Activated naive CD8-positive, alpha-beta T cell (primary cell): ENCODE measurements at regions not wholly inside any gene's neighbourhood (a gene's known extent, or its start where the extent isn't known, plus 50 kb on each side); places are given as distances from the start of the nearest gene placed in this dataset.
"Not testable (repeated sequence)": the region's sequence is repeated elsewhere in the genome, so short reads cannot be mapped to it uniquely, and the experiment has no call there.

Experiments
- H3K27ac Mint-ChIP-seq: one replicate; pipeline ENCODE4 v1.8.0; 2021; ENCODE audit warnings: mixed read lengths
- H3K27me3 Mint-ChIP-seq: one replicate; pipeline ENCODE4 v1.8.0; 2021; ENCODE audit warnings: mixed read lengths
- H3K36me3 Mint-ChIP-seq: one replicate; pipeline ENCODE4 v1.8.0; 2021; ENCODE audit warnings: mixed read lengths
- H3K4me1 Mint-ChIP-seq: one replicate; pipeline ENCODE4 v1.8.0; 2021; ENCODE audit warnings: low read depth, mixed read lengths
- H3K4me3 Mint-ChIP-seq: one replicate; pipeline ENCODE4 v1.8.0; 2021; ENCODE audit warnings: mild to moderate bottlenecking, mixed read lengths
- H3K9me3 Mint-ChIP-seq: one replicate; pipeline ENCODE4 v1.8.0; 2021; ENCODE audit warnings: low read depth, mixed read lengths

GRCh38 chr5:97550818-97551217, 367.8 kb upstream of the RIOK2 start:
- Mint-ChIP-seq H3K27ac (no peak overlapping the region), H3K27me3 (no peaks in the 10 kb centered on the region), H3K9me3 (no peaks in the 10 kb centered on the region), H3K4me3 (no peak overlapping the region), H3K4me1 (peaks cover 32% of the 10 kb centered on the region), H3K36me3 (no peaks in the 10 kb centered on the region)

- Mint-ChIP-seq H3K36me3 (no peaks in the 10 kb centered on the region), H3K27ac (no peak overlapping the region), H3K4me3 (no peak overlapping the region)
Observed at GRCh38 chr5:97553604-97554452, 370.8 kb upstream of the RIOK2 start.

DNA sequence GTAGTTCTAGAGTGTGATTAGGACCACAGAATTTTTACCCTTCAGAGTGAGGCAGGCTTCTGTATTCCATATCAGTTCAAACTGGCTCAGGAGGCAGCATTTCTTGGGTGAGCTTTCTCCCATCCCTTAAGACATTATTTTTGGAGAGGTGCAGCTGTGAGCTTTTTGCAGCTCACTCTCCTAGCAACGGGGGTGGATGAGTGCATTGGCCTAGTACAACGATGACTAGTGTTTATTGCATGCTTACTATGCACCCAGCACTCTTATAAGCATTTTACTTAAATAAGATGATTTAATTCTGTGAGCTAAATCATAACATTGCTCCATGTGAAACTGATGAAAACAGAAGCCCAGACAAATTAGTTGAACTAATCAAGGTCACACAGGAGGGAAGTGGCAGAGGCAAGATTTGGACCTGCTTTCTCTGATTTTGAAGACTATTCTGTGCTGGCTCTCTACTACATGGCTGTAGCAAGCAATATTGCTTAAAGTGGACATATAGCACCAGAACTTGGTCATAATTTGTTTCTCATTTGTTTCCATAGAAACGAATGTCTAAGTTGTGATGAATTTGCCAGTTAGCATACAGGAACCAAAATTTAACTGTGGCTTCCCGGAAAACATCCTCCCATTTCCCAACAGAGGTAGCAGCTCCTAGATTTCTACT, 372.1 kb upstream of the RIOK2 start:
- no peak overlapping the region for H3K27ac Mint-ChIP-seq
- H3K27me3 Mint-ChIP-seq = peaks cover 2% of the 10 kb centered on the region
- peaks cover 9% of the 10 kb centered on the region for H3K4me1 Mint-ChIP-seq
- H3K4me3 Mint-ChIP-seq = no peak overlapping the region
- H3K9me3 Mint-ChIP-seq = no peaks in the 10 kb centered on the region
- no peaks in the 10 kb centered on the region for H3K36me3 Mint-ChIP-seq

More at GRCh38 chr5:97553604-97554452, 370.8 kb upstream of the RIOK2 start:
- Mint-ChIP-seq H3K27me3 (no peaks in the 10 kb centered on the region), H3K9me3 (no peaks in the 10 kb centered on the region), H3K4me1 (peaks cover 14% of the 10 kb centered on the region)

DNA sequence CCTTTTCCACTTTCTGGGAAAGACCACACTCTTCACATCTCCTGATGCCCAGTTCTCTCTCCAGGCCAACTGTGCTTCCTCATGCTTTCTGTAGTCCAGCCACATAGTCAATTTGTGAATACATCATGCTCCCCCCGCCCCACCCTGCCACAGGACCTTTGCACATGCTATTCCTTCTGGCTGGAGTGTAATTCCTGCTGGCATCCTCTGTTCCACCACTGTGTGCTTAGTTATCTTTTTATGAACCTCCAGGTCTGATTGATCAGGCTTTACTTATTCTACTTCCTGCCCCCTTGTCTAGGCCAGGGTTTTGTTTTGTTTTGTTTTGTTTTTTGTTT, 372.6 kb upstream of the RIOK2 start:
- Mint-ChIP-seq H3K36me3 (no peaks in the 10 kb centered on the region), H3K4me1 (peaks cover 4% of the 10 kb centered on the region), H3K9me3 (no peaks in the 10 kb centered on the region), H3K4me3 (no peak overlapping the region), H3K27me3 (peaks cover 2% of the 10 kb centered on the region), H3K27ac (no peak overlapping the region)

DNA sequence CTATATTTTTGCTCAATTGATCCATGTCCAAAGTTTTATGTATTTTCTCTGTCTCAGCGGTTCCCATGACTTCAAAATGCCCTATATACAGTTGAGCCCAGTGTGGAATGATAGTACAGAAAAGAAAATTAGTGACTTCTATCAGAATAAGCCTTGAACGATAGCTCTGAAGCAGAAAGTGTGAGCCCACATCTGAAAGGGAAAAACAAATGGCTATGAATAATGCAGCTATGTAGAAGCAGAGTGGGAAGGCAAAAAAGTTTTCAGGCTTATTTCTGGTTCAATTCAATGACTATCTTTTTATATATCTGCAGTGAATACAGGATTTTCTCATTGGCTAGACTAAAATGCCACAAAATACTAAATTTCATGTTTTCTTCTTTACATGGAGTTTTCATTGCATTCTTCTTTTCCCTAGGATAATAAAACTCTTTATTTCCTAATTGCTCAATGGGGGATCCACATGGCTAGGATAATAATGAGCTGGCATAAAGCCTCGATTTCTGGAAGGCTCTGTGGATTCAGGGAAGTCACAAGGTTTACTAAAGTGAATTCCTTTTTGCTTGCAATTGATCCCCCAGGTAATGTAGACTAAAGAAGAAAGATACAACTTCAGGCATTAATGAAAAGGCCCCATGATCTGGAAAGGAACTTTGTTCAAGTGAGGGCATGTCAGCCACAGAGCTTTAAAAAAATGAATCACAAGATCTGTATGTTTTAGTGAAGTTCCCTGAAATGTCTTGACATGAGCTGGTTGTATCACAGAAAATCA, 377.0 kb upstream of the RIOK2 start:
- Mint-ChIP-seq H3K36me3 (no peaks in the 10 kb centered on the region), H3K4me3 (no peak overlapping the region), H3K27ac (no peak overlapping the region), H3K4me1 (no peaks in the 10 kb centered on the region), H3K27me3 (peaks cover 2% of the 10 kb centered on the region), H3K9me3 (no peaks in the 10 kb centered on the region)

DNA sequence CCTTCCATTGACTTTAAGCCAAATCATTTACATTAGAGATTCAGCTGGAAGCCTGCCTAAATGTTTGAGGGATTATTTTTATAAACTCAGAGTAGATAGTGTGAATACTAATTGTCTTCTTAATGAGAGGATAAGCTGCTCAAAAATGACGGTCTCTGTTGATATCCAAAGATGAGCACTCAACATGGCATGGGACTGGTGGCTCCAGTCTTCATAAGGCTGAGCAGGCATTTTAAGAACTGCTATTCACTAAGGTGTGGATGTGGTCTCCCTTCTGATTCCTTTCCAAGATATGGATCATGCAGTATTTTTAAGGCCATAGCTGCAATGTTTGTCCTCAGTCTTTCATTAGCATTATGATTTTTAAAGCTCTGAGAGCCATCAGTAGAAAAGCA, 377.5 kb upstream of the RIOK2 start:
- Mint-ChIP-seq H3K36me3 (no peaks in the 10 kb centered on the region), H3K9me3 (no peaks in the 10 kb centered on the region), H3K27me3 (peaks cover 2% of the 10 kb centered on the region), H3K4me1 (no peaks in the 10 kb centered on the region), H3K27ac (no peak overlapping the region), H3K4me3 (no peak overlapping the region)

DNA sequence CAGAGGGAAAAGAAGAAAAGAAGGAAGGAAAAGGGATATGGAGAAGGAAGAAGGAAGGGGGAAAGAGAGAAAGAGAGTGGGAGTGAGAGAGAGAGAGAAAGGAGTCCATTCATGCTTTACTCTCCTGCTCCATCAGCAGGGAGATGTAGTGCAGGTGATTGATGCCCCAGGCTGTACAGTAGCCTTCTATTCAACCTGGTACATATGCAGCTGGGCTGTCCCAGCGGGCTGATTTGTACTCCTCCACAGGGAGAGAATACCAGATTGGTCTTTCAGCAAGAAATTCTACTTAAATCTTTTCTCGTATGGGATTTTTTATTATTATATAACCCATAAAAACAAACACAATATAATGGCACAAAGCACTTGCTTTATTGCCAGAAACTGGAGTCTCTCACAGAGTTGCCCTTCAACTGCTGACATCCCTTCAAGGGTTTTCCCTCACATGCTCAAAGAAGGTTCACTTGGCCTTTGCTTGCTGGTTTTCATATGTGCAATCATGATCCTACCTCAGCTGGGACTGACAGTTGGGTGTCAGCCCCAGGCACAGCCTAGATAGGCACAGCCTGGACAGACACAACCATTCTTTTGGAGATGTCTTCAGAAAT, 380.1 kb upstream of the RIOK2 start:
- H3K36me3 Mint-ChIP-seq = no peaks in the 10 kb centered on the region
- peaks cover 10% of the 10 kb centered on the region for H3K9me3 Mint-ChIP-seq
- H3K27me3 Mint-ChIP-seq = peaks cover 2% of the 10 kb centered on the region
- H3K4me3 Mint-ChIP-seq = no peak overlapping the region
- H3K27ac Mint-ChIP-seq = no peak overlapping the region
- no peaks in the 10 kb centered on the region for H3K4me1 Mint-ChIP-seq

DNA sequence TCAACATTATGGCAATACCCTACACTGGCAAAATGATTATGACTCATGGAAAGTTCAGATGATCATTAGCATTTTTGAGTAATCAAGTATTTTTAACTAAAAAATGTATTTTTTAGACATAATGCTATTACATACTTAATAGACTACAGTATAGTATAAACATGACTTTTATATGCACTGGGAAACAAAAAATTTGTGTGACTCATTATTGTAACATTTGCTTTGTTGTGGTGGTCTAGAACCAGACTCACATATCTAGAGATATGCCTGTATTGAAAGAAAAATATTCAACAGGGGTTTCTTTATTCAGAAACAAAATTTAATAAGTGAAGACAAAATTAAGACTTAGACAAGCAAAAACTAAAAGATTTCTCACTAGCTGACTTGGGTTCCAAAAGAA, 385.3 kb upstream of the RIOK2 start:
- Mint-ChIP-seq H3K4me1 (no peaks in the 10 kb centered on the region), H3K27me3 (no peaks in the 10 kb centered on the region), H3K27ac (no peak overlapping the region), H3K9me3 (peaks cover 18% of the 10 kb centered on the region), H3K4me3 (no peak overlapping the region), H3K36me3 (peaks cover 4% of the 10 kb centered on the region)

DNA sequence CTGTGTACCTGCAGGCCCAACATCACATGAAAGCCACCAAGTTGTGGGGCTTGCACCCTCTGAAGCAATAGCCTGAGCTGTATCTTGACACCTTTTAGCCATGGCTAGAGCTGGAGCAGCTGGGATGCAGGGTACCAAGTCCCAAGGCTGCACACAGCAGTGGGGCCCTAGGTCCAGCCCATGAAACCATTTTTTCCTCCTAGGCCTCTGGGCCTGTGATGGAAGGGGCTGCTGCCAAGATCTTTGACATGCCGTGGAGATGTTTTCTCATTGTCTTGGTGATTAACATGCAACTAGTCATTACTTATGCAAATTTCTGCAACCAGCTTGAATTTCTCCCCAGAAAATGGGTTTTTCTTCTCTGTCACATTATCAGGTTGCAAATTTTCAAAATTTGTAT, 387.2 kb upstream of the RIOK2 start:
- H3K9me3 Mint-ChIP-seq = peaks cover 18% of the 10 kb centered on the region
- no peaks in the 10 kb centered on the region for H3K27me3 Mint-ChIP-seq
- no peak overlapping the region for H3K4me3 Mint-ChIP-seq
- H3K36me3 Mint-ChIP-seq = peaks cover 4% of the 10 kb centered on the region
- no peaks in the 10 kb centered on the region for H3K4me1 Mint-ChIP-seq
- H3K27ac Mint-ChIP-seq = no peak overlapping the region

DNA sequence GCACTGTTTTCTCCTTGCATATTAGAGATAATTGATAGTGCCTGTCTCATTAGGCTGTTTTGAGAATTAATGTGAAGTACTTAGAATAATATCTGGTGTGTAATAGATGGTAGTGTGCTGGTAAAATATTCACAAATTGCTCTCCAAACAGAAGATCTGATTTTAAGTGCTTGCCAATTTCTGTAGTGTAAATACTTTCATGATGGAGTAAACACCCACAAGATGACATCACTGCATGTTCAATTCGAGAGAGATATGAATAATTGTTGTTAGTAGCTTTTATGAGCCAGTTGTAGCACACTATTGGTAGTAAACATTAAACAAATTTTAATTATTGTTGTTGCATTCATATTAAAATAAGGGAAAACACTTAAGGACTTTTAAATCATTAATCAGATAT, 392.3 kb upstream of the RIOK2 start:
- Mint-ChIP-seq H3K4me1 (no peaks in the 10 kb centered on the region), H3K9me3 (peaks cover 8% of the 10 kb centered on the region), H3K27ac (no peak overlapping the region), H3K36me3 (no peaks in the 10 kb centered on the region), H3K27me3 (no peaks in the 10 kb centered on the region), H3K4me3 (no peak overlapping the region)

DNA sequence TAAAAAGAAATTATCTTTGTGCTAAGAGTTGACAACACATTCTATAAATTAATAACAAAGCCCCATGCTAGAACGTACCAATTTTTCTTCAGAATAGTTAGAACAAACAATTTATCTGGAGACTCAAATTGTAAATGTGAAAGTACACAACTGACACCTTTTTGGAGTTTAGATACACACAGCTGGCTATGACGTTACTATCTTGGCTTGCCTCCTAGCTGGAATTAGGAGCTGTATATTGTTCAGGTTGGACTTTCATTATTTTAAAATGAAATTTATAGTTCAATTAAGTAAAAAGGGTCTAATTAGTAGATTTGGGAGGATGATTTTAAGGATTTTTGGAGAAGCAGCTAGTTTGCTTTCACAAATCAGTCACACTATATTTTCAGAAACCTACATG, 393.9 kb upstream of the RIOK2 start:
- Mint-ChIP-seq H3K4me3 (no peak overlapping the region), H3K9me3 (no peaks in the 10 kb centered on the region), H3K27ac (no peak overlapping the region), H3K4me1 (no peaks in the 10 kb centered on the region), H3K36me3 (no peaks in the 10 kb centered on the region), H3K27me3 (no peaks in the 10 kb centered on the region)

GRCh38 chr5:97579977-97580376, 396.9 kb upstream of the RIOK2 start:
- H3K4me3 Mint-ChIP-seq = not testable (repeated sequence)

GRCh38 chr5:97580746-97581145, 397.7 kb upstream of the RIOK2 start:
- no peak overlapping the region for H3K4me3 Mint-ChIP-seq
- no peaks in the 10 kb centered on the region for H3K9me3 Mint-ChIP-seq
- no peaks in the 10 kb centered on the region for H3K27me3 Mint-ChIP-seq
- H3K27ac Mint-ChIP-seq = no peak overlapping the region
- no peaks in the 10 kb centered on the region for H3K4me1 Mint-ChIP-seq
- H3K36me3 Mint-ChIP-seq = no peaks in the 10 kb centered on the region

More at GRCh38 chr5:97579977-97580376, 396.9 kb upstream of the RIOK2 start:
- H3K36me3 Mint-ChIP-seq, H3K27me3 Mint-ChIP-seq, H3K4me1 Mint-ChIP-seq, H3K9me3 Mint-ChIP-seq, H3K27ac Mint-ChIP-seq: not testable (repeated sequence)

GRCh38 chr5:97591781-97592180, 408.7 kb upstream of the RIOK2 start:
- H3K4me1 Mint-ChIP-seq = no peaks in the 10 kb centered on the region
- H3K36me3 Mint-ChIP-seq = no peaks in the 10 kb centered on the region
- peaks cover 3% of the 10 kb centered on the region for H3K27me3 Mint-ChIP-seq
- peaks cover 4% of the 10 kb centered on the region for H3K9me3 Mint-ChIP-seq
- H3K27ac Mint-ChIP-seq = no peak overlapping the region
- no peak overlapping the region for H3K4me3 Mint-ChIP-seq

DNA sequence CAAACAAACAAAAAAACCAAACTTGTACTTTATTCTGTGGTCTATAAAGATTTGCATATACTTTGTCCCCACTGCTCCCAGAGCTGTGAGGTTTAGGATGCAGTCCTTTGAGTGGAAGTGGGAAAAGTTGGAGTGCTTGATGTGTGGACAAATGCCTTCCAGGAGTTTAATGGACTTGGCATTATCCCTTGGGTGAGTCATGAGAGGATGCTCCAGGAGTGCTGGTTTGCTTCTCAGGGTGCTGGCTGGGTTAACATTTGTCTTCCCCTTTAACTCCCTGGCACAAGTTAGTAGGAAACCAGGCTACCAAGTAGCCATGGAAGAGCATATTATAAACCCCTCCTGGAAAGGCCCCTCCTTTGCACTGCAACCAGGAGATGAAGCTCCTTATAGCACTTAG, 417.4 kb upstream of the RIOK2 start:
- H3K9me3 Mint-ChIP-seq = peaks cover 25% of the 10 kb centered on the region
- no peaks in the 10 kb centered on the region for H3K36me3 Mint-ChIP-seq
- H3K27ac Mint-ChIP-seq = no peak overlapping the region
- H3K27me3 Mint-ChIP-seq = peaks cover 8% of the 10 kb centered on the region
- H3K4me1 Mint-ChIP-seq = no peaks in the 10 kb centered on the region
- H3K4me3 Mint-ChIP-seq = no peak overlapping the region
